ENCODE measurements at regions not wholly inside any gene's neighbourhood (a gene's known extent, or its start where the extent isn't known, plus 50 kb on each side); places are given as distances from the start of the nearest gene placed in this dataset.

DNA sequence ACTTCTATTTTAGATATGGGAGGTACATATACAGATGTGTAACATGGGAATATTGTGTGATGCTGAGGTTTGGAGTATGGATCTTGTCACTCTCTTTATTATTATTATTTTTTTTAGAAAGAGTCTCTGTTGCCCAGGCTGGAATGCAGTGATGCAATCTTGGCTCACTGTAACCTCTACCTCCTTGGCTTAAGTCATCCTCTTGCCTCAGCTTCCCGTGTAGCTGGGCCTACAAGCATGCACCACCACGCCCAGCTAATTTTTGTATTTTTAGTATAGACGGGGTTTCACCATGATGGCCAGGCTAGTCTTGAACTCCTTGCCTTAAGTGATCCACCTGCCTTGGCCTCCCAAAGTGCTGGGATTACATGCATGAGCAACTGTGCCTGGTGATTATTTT, 138.4 kb upstream of the SLC28A3 start:
- H3K4me3 ChIP-seq (ENCODE audit: low read length): no peak overlapping the region
- no peak for DNase-seq (ENCODE audit: low read depth)
- TF ChIP-seq, protein P1, sequence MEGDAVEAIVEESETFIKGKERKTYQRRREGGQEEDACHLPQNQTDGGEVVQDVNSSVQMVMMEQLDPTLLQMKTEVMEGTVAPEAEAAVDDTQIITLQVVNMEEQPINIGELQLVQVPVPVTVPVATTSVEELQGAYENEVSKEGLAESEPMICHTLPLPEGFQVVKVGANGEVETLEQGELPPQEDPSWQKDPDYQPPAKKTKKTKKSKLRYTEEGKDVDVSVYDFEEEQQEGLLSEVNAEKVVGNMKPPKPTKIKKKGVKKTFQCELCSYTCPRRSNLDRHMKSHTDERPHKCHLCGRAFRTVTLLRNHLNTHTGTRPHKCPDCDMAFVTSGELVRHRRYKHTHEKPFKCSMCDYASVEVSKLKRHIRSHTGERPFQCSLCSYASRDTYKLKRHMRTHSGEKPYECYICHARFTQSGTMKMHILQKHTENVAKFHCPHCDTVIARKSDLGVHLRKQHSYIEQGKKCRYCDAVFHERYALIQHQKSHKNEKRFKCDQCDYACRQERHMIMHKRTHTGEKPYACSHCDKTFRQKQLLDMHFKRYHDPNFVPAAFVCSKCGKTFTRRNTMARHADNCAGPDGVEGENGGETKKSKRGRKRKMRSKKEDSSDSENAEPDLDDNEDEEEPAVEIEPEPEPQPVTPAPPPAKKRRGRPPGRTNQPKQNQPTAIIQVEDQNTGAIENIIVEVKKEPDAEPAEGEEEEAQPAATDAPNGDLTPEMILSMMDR (conservative IDR thresholded peaks at IDR 0.05; ENCODE audit: low read depth, low read length): no peak

GRCh38 chr9:84480071-84480470, 139.5 kb upstream of the SLC28A3 start:
- TF ChIP-seq, protein P1 (conservative IDR thresholded peaks at IDR 0.05; ENCODE audit: low read depth, low read length): no peak
- H3K4me3 ChIP-seq (ENCODE audit: low read length): no peak overlapping the region
- no peak for DNase-seq (ENCODE audit: low read depth)

DNA sequence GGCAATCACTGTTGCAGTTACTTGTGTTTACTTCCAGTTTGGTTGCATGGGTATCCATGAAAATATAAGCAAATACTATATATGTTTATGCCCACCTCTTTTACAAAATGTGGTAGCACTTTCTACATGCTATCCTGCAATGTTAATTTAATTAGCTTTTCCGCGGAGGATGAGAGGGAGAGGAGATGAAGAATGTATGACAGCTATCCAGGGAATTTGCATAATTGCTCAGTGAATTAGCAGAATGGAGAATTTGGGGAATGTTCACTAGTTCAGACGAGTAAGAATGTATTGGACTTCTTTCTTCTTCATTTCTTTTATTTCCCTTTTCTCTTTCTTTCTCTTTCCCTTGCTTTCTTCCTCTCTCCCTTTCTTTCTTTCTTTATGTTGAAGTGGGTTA, 140.7 kb upstream of the SLC28A3 start:
- TF ChIP-seq, protein P1 (conservative IDR thresholded peaks at IDR 0.05; ENCODE audit: low read depth, low read length): no peak
- no peak for DNase-seq (ENCODE audit: low read depth)
- H3K4me3 ChIP-seq (ENCODE audit: low read length): no peak overlapping the region

DNA sequence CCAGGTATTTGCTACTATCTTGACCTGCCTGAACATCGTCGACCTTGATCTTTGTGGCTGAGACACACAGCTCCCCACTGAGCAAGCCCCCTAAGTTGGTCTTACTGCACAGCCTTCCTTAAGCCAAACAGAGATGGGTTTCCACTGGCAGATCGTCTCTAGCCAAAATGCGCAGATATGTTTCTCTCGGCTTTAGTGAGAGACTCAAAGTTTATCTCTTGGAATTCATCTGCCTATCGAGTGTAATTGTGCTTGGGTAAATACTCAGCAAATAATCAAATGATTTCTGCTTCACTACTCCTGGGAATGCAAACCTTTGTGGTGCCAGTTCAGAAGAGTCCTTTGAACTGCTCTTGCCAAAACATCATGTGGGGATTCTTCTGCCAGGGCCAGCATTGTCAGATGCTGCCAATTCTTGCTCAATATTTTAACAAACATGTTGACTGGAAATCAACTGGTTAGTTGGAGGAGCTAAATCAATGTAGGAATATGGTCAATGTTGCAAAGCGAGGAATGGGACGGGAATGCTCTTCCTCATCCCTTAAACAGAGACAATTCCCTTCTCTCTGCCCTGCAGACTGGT, 141.2 kb upstream of the SLC28A3 start:
- TF ChIP-seq, protein P1 (conservative IDR thresholded peaks at IDR 0.05; ENCODE audit: low read depth, low read length): no peak
- no peak overlapping the region for H3K4me3 ChIP-seq (ENCODE audit: low read length)
- DNase-seq (ENCODE audit: low read depth): no peak

GRCh38 chr9:84482607-84483006, 142.0 kb upstream of the SLC28A3 start:
- no peak overlapping the region for H3K4me3 ChIP-seq (ENCODE audit: low read length)
- TF ChIP-seq, protein P1 (conservative IDR thresholded peaks at IDR 0.05; ENCODE audit: low read depth, low read length): no peak
- DNase-seq (ENCODE audit: low read depth): no peak

DNA sequence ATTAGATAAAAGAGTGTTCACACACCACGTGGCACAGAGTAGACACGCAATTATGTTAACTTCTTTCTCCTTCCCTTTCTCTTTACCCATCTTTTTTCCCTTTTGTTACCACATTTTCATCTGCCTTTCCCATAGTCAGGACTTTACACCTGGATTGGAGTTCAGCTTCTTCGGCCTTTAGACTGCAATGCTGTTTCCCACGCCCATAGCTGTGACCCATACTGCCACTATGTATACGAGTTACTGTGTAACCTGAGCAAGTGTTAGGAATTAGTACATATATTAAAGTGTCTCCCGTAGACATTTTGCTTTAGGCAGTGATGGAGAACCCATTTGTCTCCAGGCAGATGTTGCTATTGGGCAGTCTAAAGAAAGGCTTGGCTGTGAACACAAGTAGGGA, 143.6 kb upstream of the SLC28A3 start:
- DNase-seq (ENCODE audit: low read depth): no peak
- H3K4me3 ChIP-seq (ENCODE audit: low read length): no peak overlapping the region
- TF ChIP-seq, protein P1 (conservative IDR thresholded peaks at IDR 0.05; ENCODE audit: low read depth, low read length): no peak

GRCh38 chr9:84485539-84485938, 145.0 kb upstream of the SLC28A3 start:
- no peak overlapping the region for H3K4me3 ChIP-seq (ENCODE audit: low read length)
- TF ChIP-seq, protein P1 (conservative IDR thresholded peaks at IDR 0.05; ENCODE audit: low read depth, low read length): no peak
- DNase-seq (ENCODE audit: low read depth): no peak

All from retinal pigment epithelial cell (primary cell).